NCI-H146 (cell line): ENCODE measurements at regions not wholly inside any gene's neighbourhood (a gene's known extent, or its start where the extent isn't known, plus 50 kb on each side); places are given as distances from the start of the nearest gene placed in this dataset.
A peak's percentile ranks its signal among the peaks of the same experiment; 100 is the strongest.

Experiments used
- DNase-seq: peaks from one replicate; lab custom pipeline; 2025; lab: John Stamatoyannopoulos, UW

DNA sequence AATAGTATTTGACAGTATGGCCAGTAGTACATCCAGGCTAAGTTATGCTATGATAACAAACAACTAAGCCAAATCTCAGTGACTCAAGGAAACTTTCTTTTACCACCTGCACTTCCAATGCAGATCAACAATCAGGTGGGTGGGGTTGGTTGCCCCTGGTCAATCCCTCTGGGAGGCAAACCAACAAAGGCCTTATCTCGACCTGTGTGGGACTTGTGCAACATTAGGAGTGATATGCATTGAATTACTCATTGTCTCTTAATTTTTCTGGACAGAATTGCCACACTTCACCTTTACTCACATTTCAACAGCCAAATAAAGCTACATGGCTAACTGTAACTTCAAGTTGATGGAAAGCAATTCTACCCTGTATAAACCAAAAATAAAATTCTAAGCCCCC is 1049.3 kb upstream of the CDH2 start:
- peak; percentile 13 for DNase-seq

DNA sequence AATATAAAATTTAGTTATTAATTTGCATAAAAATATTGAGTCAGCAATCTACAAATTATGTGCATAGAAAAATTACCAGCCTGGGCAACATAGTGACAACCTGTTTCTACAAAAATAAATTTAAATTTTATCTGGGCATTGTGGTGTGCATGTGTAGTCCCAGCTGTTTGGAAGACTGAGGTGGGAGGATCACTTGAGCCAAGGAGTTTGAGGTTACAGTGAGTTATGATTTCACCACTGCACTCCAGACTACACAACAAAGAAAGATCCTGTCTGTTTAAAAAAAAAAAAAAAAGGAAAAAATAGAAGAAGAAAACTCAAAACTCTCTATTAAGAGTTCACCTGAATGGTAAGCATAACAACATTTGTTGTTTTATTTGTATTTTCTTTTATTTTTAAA is 1048.4 kb upstream of the CDH2 start:
- DNase-seq = no peak

DNA sequence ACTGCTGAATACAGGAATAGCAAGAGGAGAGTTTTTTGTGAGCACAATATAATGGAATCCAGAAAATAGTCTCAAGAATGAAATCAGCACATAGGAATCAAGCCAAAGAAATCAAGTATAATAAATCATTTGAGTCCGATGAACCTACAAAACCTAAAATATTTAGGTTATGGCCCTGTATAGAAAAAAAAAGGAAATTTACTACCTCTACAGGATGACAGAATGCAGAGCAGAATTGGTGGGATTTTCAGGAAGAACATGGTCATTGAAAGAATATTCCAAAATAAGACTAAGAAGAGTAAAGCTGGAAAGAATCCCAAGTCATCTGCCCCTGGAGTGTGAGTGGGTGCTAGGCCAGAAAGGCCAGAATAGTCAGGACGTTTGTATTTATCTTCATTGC is 1041.2 kb upstream of the CDH2 start:
- no peak for DNase-seq

DNA sequence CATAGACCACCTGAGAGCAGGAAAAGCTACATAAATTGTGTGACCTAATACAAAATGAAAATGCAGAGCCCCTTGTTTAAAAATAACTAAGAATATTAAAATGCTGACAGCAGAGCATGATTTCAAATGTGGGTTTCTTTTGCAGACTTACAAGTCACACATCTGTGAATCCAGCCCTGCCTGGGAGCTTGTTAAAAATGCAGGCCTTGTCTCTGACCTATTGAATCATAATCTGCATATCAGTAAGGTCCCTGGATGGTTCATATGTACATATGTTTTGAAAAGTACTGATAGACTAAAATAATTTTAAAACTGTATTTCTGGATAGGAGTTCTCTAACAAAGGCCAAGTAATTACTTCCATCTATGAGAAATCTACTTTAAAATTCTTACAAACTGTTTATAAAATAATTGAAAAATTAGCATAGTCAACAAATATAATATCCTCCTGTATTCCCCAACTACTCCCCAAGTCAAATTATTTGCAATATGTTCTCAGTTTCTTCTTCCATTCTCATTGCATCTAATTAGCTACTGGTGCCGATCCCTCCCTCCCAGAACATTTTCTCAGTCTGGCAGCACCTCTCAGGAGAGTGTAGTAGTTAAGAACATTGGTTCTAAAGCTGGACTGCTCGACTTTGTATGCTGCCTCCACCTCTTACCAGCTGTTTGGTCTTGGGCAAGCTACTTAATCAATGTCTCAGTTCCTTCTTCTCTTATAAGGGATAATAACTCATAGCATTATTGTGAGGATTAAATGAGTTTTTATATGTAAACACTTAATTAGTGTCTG is 1040.4 kb upstream of the CDH2 start:
- no peak for DNase-seq

DNA sequence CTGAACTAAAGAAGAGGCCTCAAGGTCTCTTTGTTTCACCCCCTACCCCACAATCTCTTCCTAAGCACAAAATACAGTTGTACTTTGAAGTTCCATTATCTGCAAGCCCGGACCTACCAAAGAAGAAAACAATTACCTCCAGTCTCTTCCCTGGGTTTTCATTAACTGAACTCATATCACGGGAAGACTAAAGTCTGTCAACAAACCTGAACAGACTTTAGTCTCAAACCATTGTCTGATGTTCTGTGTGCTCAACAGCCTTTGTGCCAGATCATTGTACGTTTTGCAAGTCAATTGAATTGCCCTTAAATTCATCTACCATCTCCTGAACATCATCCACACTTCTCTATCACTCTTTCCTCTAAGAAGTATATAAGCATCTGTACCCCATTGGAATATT is 1021.9 kb upstream of the CDH2 start:
- no peak for DNase-seq

DNA sequence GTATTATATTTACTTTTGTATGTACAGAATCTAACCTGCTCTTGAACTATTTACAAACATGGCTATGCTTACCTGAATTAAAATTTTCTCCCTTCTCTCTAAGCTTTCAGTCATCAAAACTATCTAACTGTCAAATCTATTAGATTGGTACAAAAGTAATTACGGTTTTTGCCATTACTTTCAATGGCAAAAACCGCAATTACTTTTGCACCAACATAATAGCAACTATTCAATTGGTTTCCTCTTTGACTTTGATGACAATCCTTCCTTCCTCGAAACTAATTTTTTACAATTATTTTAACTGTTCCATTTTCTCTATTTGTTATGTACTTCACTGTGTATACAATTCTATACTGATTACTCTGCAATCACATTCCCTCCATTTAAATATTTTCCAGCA is 1019.4 kb upstream of the CDH2 start:
- DNase-seq = no peak

DNA sequence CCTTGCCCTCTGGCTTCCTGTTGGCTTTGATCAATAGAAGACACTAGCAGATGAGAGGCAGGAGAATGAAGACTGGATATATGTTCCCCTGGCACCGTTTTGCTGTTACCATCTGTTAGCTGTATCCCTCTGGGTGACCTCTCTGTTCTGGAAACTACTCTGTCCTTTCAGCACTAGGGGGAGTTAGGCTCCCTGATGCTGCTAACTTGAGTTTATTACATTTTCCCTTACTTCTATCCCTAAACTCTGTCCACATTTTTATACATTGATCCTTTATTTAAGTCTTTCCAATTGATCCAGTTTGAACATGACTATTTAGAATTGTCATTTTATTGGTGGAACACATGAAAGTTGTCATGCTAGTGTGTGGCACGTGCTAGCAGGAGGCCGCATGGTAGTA is 1014.3 kb upstream of the CDH2 start:
- DNase-seq = no peak

DNA sequence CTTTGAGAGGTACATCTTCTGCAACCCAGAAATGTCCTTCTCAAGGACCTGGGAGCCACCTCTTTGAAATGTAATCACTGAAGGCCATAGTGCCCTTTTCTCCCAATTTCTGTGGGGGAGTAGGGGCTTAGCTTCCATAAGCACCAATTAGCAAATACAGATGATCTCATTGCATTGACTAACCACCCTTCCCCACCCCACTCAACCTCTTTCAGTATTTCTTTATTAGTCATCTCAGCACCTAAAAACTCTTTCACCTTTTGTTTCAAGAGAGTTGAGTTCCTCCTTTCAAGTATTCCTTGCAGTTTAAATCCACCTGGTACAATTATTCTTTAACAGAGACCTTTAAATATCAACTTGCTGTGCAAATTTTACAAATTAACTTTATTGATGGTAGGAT is 1011.8 kb upstream of the CDH2 start:
- peak; percentile 12 for DNase-seq

DNA sequence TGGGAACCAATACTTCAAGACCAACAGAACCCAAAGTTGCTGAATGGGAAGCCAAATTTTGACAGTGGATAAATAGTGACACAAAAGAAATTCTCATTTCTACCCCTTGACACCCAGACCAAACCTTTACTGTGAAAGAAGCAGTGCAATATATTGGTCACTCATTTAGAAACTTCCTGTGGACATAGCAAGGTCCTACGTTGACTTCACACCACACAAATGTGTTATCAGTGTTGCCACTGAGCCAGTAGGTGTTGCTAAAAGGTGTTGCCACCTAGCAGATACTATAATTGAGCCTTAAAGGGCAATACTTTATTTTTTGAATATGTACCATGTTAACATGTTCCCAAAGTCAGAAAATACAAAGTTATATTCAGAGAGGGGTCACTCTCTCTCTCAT is 1008.9 kb upstream of the CDH2 start:
- no peak for DNase-seq

DNA sequence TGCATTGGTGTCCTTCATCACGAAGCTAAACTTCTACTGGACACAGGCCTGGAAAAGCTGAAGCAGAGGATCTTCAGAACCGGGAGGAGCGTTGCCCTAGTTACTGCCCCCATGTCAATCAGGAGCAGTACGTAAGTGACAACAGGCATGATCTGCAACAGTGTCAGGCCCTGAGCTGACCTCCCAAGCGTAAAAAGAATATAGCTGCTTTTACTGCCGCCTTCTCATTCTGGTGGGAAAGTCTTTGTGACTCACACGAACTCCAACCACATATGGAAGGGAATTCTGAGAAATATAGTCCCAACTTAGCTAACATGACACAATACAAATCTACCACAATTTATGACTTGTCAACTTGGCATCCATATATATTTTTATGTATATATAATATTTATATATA is 1007.7 kb upstream of the CDH2 start:
- no peak for DNase-seq

DNA sequence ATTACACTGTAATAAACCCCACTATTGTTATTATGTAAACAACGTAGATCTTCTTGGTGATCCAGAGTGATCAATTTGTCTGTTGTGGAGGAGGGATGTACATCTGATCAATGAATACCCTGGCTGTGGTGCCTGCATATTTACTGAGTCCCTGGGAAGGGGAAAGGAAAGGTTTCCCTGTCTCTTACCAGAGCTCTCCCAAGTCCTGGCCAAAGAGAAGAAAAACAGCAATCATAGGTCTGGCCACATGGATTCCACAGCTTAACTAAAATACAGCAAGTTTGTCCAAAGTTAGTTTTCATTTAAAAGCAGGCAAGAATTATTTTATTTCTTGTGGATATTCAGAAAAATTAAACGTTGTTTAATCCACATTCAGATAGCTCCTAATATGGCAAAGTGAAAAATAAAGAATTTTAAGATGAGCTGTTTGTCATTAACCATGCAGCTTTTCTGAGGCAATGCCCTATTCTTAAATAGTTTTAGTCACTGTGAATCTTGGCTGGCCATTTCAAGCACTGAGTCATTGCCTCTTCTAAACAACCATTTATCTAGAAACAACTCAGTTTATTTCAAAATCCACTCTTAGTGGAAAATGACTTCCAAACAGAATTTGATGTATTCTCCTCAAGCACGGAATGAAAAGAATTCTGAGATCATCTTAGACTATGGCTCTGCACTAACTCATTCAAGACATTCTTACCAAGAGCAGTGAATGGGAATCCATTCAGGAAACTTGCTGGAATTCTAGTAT is 1004.4 kb upstream of the CDH2 start:
- no peak for DNase-seq

DNA sequence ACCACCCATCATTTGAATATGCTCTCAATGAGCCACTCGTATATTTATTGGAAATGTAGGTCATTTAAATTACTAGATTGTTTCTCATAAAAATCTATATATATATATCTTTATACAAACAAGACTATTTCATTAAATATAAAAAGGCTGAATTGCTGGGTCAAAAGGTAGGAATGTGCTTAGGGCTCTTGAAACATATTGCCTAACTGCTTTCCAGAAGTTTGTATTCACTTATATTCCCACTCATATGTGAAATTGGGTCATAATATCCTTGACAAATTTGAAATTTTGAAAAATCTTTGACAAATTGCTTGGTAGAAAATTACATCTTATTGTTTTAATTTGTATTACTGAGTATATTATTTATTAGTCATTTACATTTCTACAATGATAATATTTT is 999.8 kb upstream of the CDH2 start:
- no peak for DNase-seq

DNA sequence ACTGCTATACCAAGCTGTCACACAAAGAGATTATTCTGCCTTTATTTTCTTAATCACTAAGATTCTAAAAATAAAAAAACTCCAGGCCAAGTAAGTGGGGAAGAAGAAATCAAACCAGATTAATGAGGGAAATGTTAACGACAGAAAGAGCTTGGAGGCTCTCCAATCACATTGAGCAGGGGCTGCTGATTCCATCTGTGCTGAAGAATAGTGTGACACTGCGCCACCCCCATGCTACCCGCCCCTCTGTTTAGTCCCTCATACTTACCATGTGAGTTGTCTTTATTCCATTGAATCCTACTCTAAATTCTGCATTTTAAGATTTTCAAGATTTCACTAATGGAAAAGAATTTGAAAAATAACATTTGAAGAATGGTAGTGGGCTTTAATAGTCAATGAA is 998.0 kb upstream of the CDH2 start:
- no peak for DNase-seq

DNA sequence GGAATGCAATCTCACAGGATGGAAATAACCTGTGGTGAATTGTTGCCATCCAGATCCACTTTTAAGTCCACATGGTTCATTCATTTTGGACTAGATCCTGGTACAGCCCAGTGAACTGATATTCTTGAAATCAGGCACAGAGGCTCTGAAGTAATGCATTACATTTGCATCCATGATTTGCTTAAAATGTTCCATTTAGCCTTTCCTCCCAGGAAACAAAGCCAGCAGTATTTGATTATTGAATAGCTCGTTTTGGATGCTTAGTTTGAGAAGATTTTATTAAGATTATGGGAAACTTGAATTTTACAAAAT is 995.8 kb upstream of the CDH2 start:
- no peak for DNase-seq

DNA sequence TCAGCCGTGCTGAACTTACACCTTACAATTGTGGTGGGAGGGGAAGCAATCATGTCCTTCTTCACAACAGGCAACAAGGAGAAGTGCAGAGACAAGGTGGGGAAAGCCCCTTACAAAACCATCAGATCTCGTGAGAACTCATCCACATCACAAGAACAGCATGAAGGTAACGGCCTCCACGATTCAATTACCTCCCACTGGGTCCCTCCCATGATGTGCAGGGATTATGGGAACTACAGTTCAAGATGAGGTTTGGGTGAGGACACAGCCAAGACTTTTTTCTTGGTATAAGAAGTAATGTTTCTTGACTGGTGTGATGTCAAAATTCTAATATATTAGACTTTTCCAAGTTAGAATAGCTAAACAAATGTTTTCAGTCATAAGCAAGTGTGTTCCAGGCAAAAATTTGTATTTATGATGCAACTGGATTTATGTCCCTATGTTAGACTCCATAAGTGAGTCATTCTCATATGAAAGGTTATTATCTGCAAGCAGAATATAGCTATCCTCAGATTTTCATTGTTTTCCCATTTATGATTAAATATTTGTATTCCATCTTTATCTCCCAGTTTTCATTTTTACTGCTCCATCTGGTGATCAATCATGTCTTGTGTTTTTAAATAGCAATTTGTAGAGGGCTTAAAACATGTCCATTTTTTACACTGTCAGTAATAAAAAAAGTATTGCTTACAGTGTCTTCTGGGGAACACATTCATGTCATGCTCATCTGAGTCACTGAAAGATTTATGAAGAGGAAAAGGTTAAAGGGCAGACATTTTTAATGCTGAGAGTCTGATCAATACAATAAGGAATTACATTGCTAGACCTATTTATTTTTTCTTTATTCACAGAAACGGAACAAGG is 995.2 kb upstream of the CDH2 start:
- DNase-seq = peak; percentile 15

DNA sequence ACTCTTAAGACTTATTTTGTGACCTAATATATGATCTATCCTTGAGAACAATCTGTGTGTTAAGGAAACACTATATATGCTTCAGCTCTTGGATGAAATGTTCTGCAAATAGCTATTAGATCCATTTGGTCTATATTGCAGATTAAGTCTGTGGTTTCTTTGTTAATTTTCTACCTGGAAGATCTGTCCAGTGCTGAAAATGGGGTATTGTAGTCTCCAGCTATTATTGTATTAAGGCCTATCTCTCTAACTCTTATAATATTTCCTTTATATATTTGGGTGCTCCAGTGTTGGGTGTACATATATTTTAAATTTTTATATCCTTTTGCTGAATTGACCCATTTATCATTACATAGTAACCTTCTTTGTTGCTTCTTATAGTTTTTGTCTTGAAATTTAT is 992.7 kb upstream of the CDH2 start:
- no peak for DNase-seq

DNA sequence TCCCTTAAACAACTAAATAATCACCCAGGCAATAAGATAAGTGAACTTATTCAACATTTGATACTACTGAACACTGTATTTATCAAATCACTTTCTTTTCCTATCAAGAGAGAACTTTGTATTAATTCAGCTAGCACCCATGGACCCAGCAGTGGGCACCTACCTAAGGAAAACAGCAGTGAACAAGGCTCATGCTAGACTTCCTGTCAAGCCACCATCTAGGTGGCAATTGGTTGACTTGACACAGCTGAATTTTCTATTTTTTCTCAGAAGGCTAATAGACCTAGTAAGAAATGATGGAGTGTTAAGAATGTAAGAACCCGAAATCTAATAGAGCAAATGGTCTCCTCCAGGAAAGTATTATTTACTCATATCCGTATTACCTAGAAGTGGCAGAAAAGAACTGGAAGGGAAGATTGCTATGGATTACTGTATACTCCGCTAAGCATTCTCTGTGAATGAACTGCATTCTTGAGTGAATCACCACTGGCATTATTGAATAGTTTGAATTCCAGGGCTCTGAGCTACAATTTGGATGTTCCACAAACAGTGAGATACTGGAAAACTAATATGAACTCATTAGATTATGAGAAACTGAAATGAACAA is 988.2 kb upstream of the CDH2 start:
- no peak for DNase-seq

DNA sequence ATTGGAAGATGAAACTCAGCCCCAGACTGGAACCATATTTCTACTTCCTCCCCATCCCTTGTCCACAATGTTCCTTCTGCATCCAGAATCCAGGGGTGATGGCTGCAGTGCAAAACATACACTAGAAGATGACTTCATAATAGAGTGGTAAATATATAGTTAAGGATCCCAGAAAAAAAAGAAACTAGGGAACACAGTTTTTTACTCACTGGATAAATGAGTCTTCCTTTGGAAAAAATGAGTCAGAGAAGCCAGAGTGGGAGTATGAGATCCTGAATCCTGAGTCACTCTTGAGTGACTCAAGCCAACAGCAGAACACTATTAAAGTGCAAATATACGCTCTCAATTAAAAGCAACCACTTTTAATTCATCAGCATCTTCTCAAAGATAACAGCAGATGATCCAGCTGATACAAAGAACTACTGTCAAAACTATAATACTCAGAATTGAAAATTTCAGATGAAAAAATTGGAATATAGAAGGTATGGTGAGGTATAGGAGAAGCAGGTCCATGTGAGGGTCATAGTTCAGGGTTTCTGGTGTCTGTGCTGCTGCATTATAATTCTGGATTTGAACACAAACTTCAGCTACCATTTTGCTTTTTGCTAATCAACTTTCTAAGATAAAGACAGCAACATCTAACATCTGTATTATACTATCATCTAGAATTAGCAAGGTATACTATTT is 987.2 kb upstream of the CDH2 start:
- no peak for DNase-seq

DNA sequence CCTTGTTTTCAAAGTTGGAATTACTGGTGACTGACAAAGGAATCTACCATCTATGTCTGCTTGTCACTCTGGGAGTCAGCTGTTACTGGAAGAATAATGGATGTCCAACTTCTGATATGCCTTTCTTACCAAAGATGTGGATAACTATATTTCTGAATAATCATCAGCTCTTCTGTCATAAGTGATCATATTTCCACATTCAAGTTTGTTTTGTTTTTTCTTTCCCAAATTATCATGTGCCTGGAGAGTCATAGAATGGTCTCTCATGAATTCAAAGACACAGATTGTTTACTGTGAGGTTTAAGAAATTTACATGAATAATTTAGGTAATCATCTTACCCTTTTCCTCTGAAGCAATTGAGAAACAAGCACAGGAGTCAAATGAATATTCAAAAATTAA is 986.7 kb upstream of the CDH2 start:
- no peak for DNase-seq

DNA sequence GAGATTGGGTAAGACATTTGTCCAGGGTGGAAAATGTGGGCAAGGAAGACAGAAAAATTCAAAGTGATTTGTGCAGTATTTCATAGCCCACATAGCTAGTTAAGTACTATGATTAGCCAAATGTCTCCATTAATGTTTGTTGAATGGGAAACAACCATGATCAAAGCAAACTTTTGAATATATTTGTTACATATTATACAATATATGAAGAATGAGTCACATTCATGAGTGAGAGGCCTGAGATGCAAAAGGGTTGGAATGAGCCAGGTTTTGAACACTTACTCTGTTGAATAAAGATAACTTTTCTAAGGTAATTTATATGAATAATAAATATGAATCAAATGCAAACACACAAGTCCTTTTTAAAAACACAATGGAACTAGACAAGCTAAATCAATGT is 984.5 kb upstream of the CDH2 start:
- no peak for DNase-seq

DNA sequence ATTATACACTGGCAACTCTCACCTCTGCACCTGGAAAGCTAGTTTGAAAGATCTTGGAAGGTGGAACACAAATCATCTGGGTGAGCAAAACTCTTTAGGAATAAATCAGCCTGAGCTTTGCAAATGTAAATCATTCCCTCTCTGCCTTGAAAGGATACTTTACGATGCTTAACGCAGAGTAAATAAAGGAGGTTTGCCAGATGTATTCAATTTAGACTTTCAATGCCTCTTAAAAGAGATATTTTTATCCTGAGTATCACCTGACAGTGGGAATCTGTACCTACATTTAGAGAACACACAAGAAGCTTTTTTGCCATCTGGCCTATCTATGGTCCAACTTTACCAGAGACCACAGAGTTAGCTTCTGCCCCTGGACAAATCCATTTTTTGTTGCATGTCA is 983.2 kb upstream of the CDH2 start:
- DNase-seq = peak; percentile 88

DNA sequence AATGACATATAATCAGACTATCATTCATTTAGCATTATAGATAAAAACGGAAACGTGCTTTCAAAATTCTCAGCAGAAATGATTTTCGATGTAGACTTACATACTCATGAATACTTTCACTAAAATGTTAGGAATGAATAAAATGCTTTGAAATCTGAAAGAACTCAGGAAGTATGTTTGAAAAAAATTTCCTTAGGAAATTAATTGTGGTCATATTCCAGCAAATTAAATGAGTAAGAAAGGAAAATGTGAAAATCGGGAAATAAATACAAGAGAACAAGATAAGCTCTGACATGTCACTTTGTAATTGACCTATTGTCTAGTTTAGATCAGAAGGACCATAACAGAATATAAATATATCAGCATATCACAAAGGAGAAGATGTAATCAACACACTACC is 981.0 kb upstream of the CDH2 start:
- no peak for DNase-seq
